ENCODE measurements at regions not wholly inside any gene's neighbourhood (a gene's known extent, or its start where the extent isn't known, plus 50 kb on each side); places are given as distances from the start of the nearest gene placed in this dataset.

DNA sequence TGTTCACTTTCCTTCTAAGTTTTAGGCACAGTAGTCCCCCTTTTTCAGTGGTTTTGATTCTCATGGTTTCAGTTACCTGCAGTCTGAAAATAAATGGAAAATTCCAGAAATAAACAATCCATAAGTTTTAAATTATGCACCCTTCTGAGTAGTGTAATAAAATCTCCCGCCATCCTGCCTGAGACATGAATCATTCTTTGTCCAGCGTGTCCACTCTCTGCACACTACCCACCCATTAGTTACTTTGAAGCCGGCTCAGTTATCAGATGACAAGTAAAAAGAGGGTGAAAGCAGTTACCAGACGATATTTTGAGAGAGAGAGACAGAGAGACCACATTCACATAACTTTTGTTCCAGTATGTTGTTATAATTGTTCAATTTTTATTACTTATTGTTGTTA, 400.5 kb downstream of the TMX3 start:
- TF ChIP-seq, protein P1, sequence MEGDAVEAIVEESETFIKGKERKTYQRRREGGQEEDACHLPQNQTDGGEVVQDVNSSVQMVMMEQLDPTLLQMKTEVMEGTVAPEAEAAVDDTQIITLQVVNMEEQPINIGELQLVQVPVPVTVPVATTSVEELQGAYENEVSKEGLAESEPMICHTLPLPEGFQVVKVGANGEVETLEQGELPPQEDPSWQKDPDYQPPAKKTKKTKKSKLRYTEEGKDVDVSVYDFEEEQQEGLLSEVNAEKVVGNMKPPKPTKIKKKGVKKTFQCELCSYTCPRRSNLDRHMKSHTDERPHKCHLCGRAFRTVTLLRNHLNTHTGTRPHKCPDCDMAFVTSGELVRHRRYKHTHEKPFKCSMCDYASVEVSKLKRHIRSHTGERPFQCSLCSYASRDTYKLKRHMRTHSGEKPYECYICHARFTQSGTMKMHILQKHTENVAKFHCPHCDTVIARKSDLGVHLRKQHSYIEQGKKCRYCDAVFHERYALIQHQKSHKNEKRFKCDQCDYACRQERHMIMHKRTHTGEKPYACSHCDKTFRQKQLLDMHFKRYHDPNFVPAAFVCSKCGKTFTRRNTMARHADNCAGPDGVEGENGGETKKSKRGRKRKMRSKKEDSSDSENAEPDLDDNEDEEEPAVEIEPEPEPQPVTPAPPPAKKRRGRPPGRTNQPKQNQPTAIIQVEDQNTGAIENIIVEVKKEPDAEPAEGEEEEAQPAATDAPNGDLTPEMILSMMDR (IDR thresholded peaks at IDR 0.05): no peak
- TF ChIP-seq ZFX (IDR thresholded peaks at IDR 0.05; ENCODE audit: borderline replicate concordance): no peak
